NCI-H345 treated with DMSO at 0.1 percent for 48 hours (cell line): ENCODE measurements at regions not wholly inside any gene's neighbourhood (a gene's known extent, or its start where the extent isn't known, plus 50 kb on each side); places are given as distances from the start of the nearest gene placed in this dataset.
"Not testable (repeated sequence)": the region's sequence is repeated elsewhere in the genome, so short reads cannot be mapped to it uniquely, and the experiment has no call there.

ENCODE experiments used
- DNase-seq: peaks from one replicate; lab custom pipeline; 2025; ENCODE audit not compliant: unreplicated experiment; lab: John Stamatoyannopoulos, UW

GRCh38 chr1:177432897-177433296 lies 262.1 kb downstream of the BRINP2 start:
- no peak for DNase-seq

GRCh38 chr1:177431123-177431522 lies 260.4 kb downstream of the BRINP2 start:
- no peak for DNase-seq

GRCh38 chr1:177429234-177429633 lies 258.5 kb downstream of the BRINP2 start:
- DNase-seq, result no peak

GRCh38 chr1:177427811-177428210 lies 257.1 kb downstream of the BRINP2 start:
- DNase-seq, result no peak

DNA sequence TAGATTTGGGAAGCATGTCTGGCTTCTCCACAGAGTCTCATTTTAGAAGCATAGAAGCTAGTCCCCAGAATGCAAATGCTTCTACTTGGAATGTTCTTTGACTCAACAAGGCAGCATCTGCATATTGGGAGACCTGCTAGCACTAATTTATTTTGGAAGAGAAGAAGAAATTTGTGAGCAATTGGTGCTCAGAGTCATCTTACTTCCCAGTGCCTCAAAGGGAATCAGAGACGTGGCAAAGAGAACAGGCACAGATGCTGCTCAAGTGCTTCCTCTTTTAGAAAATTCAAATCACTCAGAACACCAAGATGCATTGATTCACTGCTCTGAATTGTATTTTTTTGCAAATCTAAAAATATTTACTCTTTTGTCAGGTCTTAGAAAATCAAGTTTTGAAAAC lies 255.7 kb downstream of the BRINP2 start:
- no peak for DNase-seq

DNA sequence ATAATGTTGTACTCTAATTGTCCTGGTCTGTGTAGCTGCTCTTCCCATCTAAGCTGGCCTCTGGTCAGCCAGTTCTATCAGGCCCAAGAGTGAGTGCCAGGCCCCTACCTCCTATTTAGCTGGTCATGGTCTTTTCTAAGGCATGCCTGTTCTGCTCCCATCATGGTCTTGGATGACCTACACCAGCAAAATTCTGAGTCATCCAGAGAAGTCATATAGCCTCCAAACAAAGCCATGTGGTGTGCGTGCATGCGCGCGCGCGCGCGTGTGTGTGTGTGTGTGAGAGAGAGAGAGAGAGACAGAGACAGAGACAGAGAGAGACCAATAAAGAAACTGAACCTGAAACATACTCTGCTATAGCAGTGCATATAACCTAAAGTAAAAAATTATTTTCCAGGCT lies 254.4 kb downstream of the BRINP2 start:
- no peak for DNase-seq

DNA sequence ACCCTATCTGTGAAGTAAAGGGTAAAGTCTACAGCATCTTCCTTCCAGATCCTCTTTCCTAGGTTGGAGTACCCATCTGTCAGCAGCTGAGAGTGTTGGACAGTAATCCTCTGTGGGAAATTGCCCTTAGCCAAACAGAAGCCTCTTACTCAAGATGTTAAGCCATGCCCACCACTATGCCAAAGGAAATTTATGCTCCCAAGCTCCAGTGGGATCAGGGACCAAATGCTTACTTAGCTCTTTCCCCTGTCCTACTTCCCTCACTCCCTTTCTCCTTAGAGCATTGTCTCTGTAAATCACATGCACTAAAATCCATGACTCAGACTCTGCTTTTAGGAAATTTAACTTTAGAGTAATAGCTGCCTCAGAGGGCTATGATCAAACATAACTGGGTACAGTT lies 254.0 kb downstream of the BRINP2 start:
- DNase-seq, result no peak

DNA sequence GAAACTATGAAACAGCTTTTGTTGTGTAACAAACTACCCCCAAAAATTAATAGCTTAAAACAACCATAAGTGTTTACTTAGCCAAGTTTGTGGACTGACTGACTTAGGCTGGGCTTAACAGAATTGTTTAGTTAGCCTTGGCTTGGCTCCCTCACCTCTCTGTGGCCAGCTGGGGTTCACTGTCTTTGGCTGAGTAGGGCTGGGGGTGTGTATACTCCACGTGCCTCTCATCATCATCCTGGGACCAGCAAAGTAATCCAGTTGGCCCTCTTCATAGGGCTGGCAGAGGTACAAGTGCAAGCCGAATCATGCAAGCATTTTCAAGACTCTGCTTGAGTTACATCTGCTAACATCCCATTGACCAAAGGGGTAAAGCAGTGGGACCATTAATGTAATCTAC lies 252.3 kb downstream of the BRINP2 start:
- no peak for DNase-seq

GRCh38 chr1:177413982-177414596 lies 243.3 kb downstream of the BRINP2 start:
- DNase-seq, result no peak

DNA sequence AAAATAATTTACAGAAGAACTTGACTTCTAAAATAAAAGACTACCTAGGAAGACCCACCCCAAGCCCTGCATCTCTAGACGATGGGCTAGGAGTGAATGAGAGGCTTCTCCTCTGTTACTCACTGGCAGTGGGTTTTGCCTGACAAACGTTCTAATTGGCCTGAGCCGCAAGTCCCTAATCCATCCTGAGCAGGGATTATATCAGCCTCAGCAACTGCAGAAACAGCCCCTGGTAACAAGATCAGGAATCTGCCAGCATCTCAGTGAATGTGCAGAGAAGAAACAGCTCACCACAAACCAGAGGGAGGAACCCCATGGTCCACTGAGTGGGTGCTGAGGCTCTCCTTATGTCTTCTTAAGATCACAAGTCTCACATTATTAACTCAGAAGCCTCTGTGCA lies 240.6 kb downstream of the BRINP2 start:
- no peak for DNase-seq

DNA sequence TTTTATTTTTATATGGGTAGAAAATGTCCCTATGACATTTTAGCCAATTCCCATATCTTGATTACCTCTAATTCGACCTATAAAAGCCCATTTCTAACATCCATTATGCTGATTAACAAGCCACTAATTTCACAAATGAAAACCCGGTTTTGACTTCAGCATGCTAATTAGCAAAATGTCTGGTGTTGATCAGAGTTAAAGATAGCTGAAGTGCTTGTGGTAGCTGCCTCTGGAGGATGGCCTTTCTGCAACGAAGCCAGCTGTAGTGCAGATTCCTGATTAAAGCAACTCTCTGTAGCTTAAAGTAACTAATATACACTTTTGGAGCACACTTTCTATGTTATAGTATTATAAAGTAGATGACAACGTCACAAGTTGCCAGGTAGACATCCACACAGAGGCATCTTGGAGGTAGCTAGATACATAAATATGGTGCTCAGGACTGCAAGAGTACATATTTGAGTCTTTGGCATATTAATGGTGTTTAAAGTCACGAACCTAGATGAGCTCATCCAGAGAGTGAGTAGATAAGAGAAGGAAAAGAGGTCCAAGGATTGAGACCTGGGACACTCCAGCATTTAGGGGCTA lies 239.5 kb downstream of the BRINP2 start:
- DNase-seq, result no peak

DNA sequence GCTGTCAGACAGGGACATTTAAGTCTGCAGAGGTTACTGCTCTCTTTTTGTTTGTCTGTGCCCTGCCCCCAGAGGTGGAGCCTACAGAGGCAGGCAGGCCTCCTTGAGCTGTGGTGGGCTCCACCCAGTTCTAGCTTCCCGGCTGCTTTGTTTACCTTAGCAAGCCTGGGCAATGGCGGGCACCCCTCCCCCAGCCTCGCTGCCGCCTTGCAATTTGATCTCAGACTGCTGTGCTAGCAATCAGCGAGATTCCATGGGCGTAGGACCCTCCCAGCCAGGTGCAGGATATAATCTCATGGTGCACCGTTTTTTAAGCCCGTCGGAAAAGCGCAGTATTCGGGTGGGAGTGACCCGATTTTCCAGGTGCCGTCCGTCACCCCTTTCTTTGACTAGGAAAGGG lies 235.6 kb downstream of the BRINP2 start:
- DNase-seq, result not testable (repeated sequence)

GRCh38 chr1:177392336-177392735 lies 221.6 kb downstream of the BRINP2 start:
- no peak for DNase-seq

GRCh38 chr1:177385760-177386698 lies 215.3 kb downstream of the BRINP2 start:
- DNase-seq, result no peak

GRCh38 chr1:177384461-177384860 lies 213.7 kb downstream of the BRINP2 start:
- DNase-seq, result no peak

GRCh38 chr1:177383715-177384114 lies 213.0 kb downstream of the BRINP2 start:
- DNase-seq, result no peak

GRCh38 chr1:177377866-177378265 lies 207.1 kb downstream of the BRINP2 start:
- DNase-seq, result no peak

- no peak for DNase-seq
These were observed 197.5 kb downstream of the BRINP2 start for GRCh38 chr1:177368255-177368654.

DNA sequence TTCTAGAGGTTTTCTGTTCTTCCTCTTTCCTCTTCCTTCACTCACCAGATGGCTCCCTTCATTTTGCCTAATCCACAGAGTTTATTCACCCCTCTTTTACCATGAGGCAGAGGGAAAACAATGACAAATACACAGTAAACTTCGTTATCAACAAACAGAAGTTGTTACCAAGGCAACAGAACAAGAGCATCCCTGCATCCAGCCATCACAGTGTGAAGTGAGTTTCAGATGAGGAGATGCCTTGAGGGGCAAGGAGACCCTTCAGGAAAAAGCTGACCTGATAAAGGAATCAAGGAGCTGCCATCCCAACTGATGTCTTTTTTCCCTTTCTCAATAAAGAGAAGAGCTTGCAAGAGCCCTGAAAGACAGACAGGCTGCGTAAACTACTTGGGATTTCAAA lies 195.3 kb downstream of the BRINP2 start:
- no peak for DNase-seq

- no peak for DNase-seq
These were observed 190.0 kb downstream of the BRINP2 start for GRCh38 chr1:177360791-177361190.

DNA sequence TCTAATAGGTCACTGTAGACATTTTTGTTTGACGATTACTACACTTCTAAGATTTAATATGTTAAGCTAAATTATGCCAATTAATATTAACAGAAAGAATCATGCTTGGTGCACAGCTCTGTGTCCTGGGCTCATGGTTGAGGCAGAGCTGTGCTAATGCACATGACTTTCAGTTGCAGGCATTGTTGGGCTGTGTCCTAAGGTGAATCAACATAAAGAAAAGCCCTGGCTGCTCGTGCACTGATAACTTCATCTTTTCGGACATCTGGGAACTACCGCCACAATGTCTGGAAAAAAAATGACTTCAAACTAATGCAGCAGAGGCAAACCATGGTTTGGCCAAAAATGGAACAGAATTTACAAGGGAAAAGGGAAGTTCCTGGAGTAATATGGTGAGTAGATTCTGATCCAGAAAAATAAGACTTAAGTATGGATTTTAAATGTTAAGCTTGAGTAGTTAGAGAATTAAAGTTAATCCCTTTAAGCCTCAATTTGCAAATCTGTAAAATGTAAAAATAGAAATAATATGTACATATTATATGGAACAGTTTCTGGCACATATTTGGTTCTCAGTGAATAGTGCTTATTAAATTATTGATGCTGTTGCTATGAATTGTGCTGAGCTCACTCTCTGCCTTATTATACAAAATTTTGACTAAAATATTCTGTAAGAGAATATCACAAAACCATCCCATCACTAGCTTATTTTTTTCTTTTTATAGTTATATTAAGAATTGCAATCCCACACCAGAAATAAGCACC lies 186.1 kb downstream of the BRINP2 start:
- no peak for DNase-seq
